ENCODE measurements at regions not wholly inside any gene's neighbourhood (a gene's known extent, or its start where the extent isn't known, plus 50 kb on each side); places are given as distances from the start of the nearest gene placed in this dataset.

- TF ChIP-seq CTCF (IDR thresholded peaks at IDR 0.05) (no peak), POLR2A (IDR thresholded peaks at IDR 0.05) (no peak)
These were observed 238.3 kb upstream of the PLSCR5 start for GRCh38 chr3:146843476-146843875.

Data from thyroid gland (tissue), 4 donors.